ENCODE measurements at regions not wholly inside any gene's neighbourhood (a gene's known extent, or its start where the extent isn't known, plus 50 kb on each side); places are given as distances from the start of the nearest gene placed in this dataset.

DNA sequence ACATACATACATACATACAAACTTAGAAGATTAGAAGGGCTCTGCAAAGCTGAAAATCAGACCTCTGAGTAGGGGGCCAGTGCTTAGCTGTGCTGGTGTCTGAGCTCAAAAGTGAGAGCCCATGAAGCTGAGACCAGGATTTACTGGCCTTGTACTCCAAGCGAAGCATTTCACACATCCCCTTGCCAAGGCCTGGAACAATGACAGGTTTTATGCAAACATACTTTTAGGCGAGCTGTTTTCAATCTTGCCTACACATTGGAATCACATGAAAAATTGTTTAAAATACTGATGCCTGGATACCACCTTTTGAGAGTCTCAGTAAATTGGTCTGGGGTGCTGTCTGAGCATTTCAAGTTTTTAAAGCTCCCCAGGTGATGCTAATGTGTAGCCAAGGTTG lies 80.9 kb upstream of the SRSF6 start:
- H3K27me3 Mint-ChIP-seq (ENCODE audit: low read depth): peaks cover 14% of the 10 kb centered on the region
- H3K9me3 Mint-ChIP-seq: no peaks in the 10 kb centered on the region
- H3K36me3 Mint-ChIP-seq (ENCODE audit: low read depth): no peaks in the 10 kb centered on the region
- no peak overlapping the region for H3K4me3 Mint-ChIP-seq
- no peak overlapping the region for H3K27ac Mint-ChIP-seq
- no peak for TF ChIP-seq CTCF (IDR thresholded peaks at IDR 0.05; ENCODE audit: unreplicated experiment in 3 of 3)
- no peaks in the 10 kb centered on the region for H3K4me1 Mint-ChIP-seq

GRCh38 chr20:43375591-43375990 lies 82.1 kb upstream of the SRSF6 start:
- H3K4me1 Mint-ChIP-seq: no peaks in the 10 kb centered on the region
- no peak for TF ChIP-seq CTCF (IDR thresholded peaks at IDR 0.05; ENCODE audit: unreplicated experiment in 3 of 3)
- H3K27me3 Mint-ChIP-seq (ENCODE audit: low read depth): peaks cover 10% of the 10 kb centered on the region
- no peaks in the 10 kb centered on the region for H3K9me3 Mint-ChIP-seq
- no peak overlapping the region for H3K4me3 Mint-ChIP-seq
- H3K27ac Mint-ChIP-seq: no peak overlapping the region
- no peaks in the 10 kb centered on the region for H3K36me3 Mint-ChIP-seq (ENCODE audit: low read depth)

- no peaks in the 10 kb centered on the region for H3K36me3 Mint-ChIP-seq (ENCODE audit: low read depth)
- TF ChIP-seq CTCF (IDR thresholded peaks at IDR 0.05; ENCODE audit: unreplicated experiment in 3 of 3): no peak
- H3K4me3 Mint-ChIP-seq: no peak overlapping the region
- H3K4me1 Mint-ChIP-seq: no peaks in the 10 kb centered on the region
- H3K27me3 Mint-ChIP-seq (ENCODE audit: low read depth): peaks cover 10% of the 10 kb centered on the region
- no peak overlapping the region for H3K27ac Mint-ChIP-seq
- H3K9me3 Mint-ChIP-seq: no peaks in the 10 kb centered on the region
Observed at GRCh38 chr20:43372051-43372450, 85.6 kb upstream of the SRSF6 start.

DNA sequence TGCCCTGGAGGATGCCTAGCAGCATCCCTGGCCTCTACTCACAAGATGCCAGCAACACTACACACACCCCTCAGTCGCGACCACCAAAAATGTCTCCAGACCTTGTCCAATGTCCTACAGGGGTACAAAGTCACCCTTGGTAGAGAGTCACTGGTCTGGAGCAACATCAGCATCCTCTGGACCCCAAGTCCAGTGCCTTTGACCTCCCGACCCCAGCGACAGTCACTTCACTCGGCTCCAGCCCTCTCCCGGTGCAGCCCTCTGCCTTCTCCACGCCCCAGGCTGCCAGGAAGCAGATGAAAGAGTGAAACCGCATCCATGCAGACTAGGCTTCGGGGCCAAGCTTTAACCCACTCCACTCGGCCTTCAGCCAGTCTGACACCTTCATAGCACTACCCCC lies 92.0 kb upstream of the SRSF6 start:
- no peaks in the 10 kb centered on the region for H3K4me1 Mint-ChIP-seq
- H3K9me3 Mint-ChIP-seq: no peaks in the 10 kb centered on the region
- H3K4me3 Mint-ChIP-seq: no peak overlapping the region
- H3K27ac Mint-ChIP-seq: no peak overlapping the region
- H3K27me3 Mint-ChIP-seq (ENCODE audit: low read depth): peaks cover 10% of the 10 kb centered on the region
- no peak for TF ChIP-seq CTCF (IDR thresholded peaks at IDR 0.05; ENCODE audit: unreplicated experiment in 3 of 3)
- H3K36me3 Mint-ChIP-seq (ENCODE audit: low read depth): no peaks in the 10 kb centered on the region

DNA sequence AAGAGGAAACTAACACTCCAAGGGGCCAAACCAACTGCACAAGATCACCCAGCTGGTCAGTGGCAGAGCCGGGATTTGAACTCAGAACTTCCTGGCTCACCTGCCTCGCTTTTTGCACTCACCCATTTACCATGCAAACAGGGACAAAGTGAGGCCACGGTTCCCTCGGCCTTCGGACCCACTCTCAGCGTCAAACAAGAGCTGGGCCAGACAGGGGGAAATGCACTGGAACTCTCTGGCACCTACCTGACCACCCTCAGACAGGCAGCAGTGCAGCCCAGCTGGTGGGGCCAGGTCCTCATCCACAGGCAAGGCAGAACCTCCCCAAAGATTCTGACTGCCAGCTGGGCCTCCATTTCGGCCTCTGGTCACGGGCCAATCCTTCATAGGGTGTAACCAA lies 93.7 kb upstream of the SRSF6 start:
- H3K36me3 Mint-ChIP-seq (ENCODE audit: low read depth): no peaks in the 10 kb centered on the region
- no peak for TF ChIP-seq CTCF (IDR thresholded peaks at IDR 0.05; ENCODE audit: unreplicated experiment in 3 of 3)
- no peaks in the 10 kb centered on the region for H3K4me1 Mint-ChIP-seq
- H3K27me3 Mint-ChIP-seq (ENCODE audit: low read depth): peaks cover 10% of the 10 kb centered on the region
- no peak overlapping the region for H3K27ac Mint-ChIP-seq
- H3K9me3 Mint-ChIP-seq: no peaks in the 10 kb centered on the region
- H3K4me3 Mint-ChIP-seq: no peak overlapping the region

DNA sequence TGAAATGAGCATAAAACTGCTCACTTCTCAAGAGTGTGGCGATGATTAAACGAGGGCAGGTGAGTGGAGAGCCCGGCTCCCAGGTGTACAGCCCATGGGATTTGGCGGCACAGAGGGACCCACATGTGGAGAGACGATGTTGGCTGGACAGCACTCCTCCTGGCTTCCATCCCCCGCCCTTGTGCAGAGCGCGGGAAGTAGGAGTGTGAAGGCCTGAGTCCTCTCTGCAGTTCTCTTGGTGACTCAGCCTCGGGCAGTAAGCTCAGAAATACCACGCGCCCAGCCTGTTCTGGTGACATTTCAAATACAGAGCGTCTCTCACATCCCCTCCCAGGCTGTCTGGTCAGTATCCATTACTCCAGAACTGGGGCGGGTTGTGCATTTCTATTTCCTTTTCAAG lies 94.2 kb upstream of the SRSF6 start:
- Mint-ChIP-seq H3K9me3 (no peaks in the 10 kb centered on the region), H3K4me1 (no peaks in the 10 kb centered on the region), H3K27me3 (ENCODE audit: low read depth) (peaks cover 14% of the 10 kb centered on the region), H3K36me3 (ENCODE audit: low read depth) (no peaks in the 10 kb centered on the region), H3K27ac (no peak overlapping the region), H3K4me3 (no peak overlapping the region)
- no peak for TF ChIP-seq CTCF (IDR thresholded peaks at IDR 0.05; ENCODE audit: unreplicated experiment in 3 of 3)
